ENCODE measurements at regions not wholly inside any gene's neighbourhood (a gene's known extent, or its start where the extent isn't known, plus 50 kb on each side); places are given as distances from the start of the nearest gene placed in this dataset.

DNA sequence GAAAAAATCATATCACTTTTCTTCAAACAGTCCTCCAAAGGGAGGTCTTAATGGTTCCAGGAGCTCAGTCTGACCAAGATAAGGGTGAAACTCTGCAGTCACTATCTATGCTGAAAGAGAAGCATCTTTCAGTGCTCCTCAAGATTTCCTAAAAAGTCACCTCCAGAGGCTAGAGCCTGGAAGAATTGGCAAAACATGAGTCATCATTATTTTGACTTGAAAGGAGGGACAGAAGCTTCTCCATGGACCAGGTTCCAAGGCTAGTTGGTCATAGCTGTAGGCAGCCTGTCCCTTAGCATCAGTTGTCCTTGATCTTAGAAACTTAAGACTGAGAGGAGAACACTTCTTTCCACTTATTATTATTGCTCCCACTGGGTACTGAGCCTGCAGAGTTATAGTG is 219.0 kb upstream of the ASIC2 start:
- Histone ChIP-seq H3K9me3 (ENCODE audit: control insufficient read depth, insufficient read depth, low read length) (no peaks in the 10 kb centered on the region; the same call in 1 of the 2 replicates), H3K27me3 (ENCODE audit: control insufficient read depth, insufficient read depth, low read length) (no peaks in the 10 kb centered on the region), H3K27ac (ENCODE audit: low read depth, low read length) (no peak overlapping the region), H3K4me3 (ENCODE audit: low read depth, low read length) (no peak overlapping the region)
- ChIA-PET POLR2A (no interaction called here), CTCF (no interaction called here)
- DNase-seq (ENCODE audit: low read depth, low spot score), result no peak
- TF ChIP-seq, protein P1, sequence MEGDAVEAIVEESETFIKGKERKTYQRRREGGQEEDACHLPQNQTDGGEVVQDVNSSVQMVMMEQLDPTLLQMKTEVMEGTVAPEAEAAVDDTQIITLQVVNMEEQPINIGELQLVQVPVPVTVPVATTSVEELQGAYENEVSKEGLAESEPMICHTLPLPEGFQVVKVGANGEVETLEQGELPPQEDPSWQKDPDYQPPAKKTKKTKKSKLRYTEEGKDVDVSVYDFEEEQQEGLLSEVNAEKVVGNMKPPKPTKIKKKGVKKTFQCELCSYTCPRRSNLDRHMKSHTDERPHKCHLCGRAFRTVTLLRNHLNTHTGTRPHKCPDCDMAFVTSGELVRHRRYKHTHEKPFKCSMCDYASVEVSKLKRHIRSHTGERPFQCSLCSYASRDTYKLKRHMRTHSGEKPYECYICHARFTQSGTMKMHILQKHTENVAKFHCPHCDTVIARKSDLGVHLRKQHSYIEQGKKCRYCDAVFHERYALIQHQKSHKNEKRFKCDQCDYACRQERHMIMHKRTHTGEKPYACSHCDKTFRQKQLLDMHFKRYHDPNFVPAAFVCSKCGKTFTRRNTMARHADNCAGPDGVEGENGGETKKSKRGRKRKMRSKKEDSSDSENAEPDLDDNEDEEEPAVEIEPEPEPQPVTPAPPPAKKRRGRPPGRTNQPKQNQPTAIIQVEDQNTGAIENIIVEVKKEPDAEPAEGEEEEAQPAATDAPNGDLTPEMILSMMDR (IDR thresholded peaks at IDR 0.05; ENCODE audit: low read depth, low read length), result no peak

DNA sequence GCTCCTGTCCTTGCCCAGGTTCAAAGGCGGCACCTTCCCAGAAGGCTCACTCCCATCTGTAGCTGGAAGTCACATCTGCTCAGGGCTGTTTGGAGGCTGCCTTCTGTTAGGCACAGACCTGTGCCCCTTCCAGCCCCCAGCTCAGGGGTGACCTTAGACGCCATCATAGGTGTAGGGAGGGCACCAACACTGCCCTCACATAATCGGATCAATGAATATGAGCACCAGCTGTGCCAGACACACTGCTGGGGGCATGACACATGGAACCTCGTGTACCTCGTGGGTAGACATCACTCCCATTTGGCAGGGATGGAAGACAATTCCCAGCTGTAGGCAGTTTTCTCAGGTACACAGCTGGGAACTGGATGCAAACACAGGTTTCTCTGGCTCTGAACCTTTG is 220.7 kb upstream of the ASIC2 start:
- ChIA-PET POLR2A (no interaction called here), CTCF (no interaction called here)
- no peaks in the 10 kb centered on the region for H3K27me3 ChIP-seq (ENCODE audit: control insufficient read depth, insufficient read depth, low read length)
- TF ChIP-seq, protein P1 (IDR thresholded peaks at IDR 0.05; ENCODE audit: low read depth, low read length), result no peak
- no peak for DNase-seq (ENCODE audit: low read depth, low spot score)
- no peak overlapping the region for H3K4me3 ChIP-seq (ENCODE audit: low read depth, low read length)
- H3K9me3 ChIP-seq (ENCODE audit: control insufficient read depth, insufficient read depth, low read length), result peaks cover 8% of the 10 kb centered on the region
- H3K27ac ChIP-seq (ENCODE audit: low read depth, low read length), result no peak overlapping the region

DNA sequence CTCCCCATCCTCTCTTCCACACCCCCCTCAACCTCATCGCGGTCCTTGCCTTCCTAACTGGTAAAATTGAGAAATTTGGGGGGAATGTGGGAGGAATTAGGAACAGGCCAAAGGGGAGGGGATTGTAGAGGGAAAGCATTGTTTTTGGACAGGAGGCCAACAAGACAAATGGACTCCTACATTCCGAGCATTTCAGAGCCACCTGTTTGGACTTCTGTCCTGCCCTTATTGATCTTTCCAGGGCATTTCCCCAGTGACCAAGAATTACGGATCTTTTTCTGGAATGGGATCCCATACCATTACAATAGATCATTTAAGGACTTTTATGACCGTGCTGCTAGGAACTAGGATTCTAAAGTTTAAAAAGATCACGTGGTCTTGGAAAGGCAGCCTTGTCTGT is 221.3 kb upstream of the ASIC2 start:
- TF ChIP-seq, protein P1 (IDR thresholded peaks at IDR 0.05; ENCODE audit: low read depth, low read length), result no peak
- no peak overlapping the region for H3K4me3 ChIP-seq (ENCODE audit: low read depth, low read length)
- CTCF ChIA-PET, result no interaction called here
- DNase-seq (ENCODE audit: low read depth, low spot score), result no peak
- no peak overlapping the region for H3K27ac ChIP-seq (ENCODE audit: low read depth, low read length)
- H3K27me3 ChIP-seq (ENCODE audit: control insufficient read depth, insufficient read depth, low read length), result no peaks in the 10 kb centered on the region
- POLR2A ChIA-PET, result no interaction called here
- H3K9me3 ChIP-seq (ENCODE audit: control insufficient read depth, insufficient read depth, low read length), result peaks cover 12% of the 10 kb centered on the region

DNA sequence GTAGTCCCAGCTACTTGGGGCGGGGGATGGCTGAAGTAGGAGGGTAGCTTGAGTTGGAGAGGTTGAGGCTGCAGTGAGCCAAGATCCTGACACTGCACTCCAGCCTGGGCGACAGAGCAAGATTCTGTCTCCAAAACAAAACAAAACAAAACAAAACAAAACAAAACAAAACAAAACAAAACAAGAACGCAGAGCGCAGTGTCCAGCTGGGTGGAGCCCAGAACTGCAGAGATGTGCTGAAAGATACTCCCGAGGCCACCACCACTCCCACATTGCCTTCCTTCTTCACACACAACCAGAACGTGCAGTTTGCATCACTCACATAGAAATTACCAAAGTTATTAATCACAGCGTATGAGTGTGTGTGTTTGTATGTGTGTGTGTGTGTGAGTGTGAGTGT is 222.9 kb upstream of the ASIC2 start:
- TF ChIP-seq, protein P1 (IDR thresholded peaks at IDR 0.05; ENCODE audit: low read depth, low read length), result no peak
- POLR2A ChIA-PET, result no interaction called here
- Histone ChIP-seq H3K4me3 (ENCODE audit: low read depth, low read length) (no peak overlapping the region), H3K9me3 (ENCODE audit: control insufficient read depth, insufficient read depth, low read length) (peaks cover 16% of the 10 kb centered on the region), H3K27me3 (ENCODE audit: control insufficient read depth, insufficient read depth, low read length) (no peaks in the 10 kb centered on the region), H3K27ac (ENCODE audit: low read depth, low read length) (no peak overlapping the region)
- CTCF ChIA-PET, result no interaction called here
- no peak for DNase-seq (ENCODE audit: low read depth, low spot score)

DNA sequence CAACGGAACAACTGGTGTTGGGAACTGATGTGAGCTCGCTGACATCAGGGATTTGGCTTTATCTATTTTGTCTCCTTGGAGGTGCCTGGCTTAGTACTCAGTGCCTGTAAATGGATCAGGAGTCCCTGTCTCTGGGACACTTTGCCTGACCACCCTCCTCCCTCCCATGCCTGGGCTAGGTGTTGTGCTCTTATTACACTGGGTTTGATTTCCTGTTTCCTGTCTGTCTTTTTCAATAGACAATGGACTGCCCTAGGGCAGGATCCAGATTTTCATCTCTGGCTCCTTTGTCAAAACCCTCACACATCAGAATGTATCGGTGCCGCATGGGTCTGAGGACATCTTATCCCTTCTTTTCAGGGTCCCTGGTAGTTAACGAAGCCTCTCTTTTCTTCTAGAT is 223.6 kb upstream of the ASIC2 start:
- no peak overlapping the region for H3K27ac ChIP-seq (ENCODE audit: low read depth, low read length)
- TF ChIP-seq, protein P1 (IDR thresholded peaks at IDR 0.05; ENCODE audit: low read depth, low read length), result no peak
- H3K27me3 ChIP-seq (ENCODE audit: control insufficient read depth, insufficient read depth, low read length), result no peaks in the 10 kb centered on the region
- ChIA-PET CTCF (no interaction called here), POLR2A (no interaction called here)
- no peak overlapping the region for H3K4me3 ChIP-seq (ENCODE audit: low read depth, low read length)
- H3K9me3 ChIP-seq (ENCODE audit: control insufficient read depth, insufficient read depth, low read length), result peaks cover 23% of the 10 kb centered on the region
- no peak for DNase-seq (ENCODE audit: low read depth, low spot score)

Data from AG04450 (cell line).